GM19240 (cell line): ENCODE measurements at regions not wholly inside any gene's neighbourhood (a gene's known extent, or its start where the extent isn't known, plus 50 kb on each side); places are given as distances from the start of the nearest gene placed in this dataset.
"Not testable (repeated sequence)": the region's sequence is repeated elsewhere in the genome, so short reads cannot be mapped to it uniquely, and the experiment has no call there.

ENCODE experiments used
- DNase-seq: peaks from one replicate; pipeline ENCODE4 v3.0.0; 2011; ENCODE audit warnings: low spot score; ENCODE audit not compliant: insufficient read length

DNA sequence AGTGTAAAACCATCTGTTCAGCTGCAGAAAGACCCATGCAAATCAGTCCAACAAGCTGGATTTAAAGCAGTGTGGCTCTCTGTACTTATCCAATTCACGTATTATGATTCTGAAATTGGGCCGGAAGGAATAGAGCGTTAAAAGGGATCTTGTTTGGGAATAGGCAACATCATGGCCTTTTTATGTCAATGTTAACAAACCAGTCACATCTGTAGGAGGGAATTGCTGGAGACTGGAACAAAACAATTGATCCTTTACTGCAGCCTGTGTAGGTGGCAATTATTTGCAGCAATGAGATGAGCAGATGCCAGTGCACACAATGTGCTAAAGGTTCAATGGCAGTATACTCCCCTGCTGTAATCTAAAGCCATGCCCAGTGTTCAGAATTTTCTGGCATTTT, 887.4 kb upstream of the ROBO1 start:
- no peak for DNase-seq

GRCh38 chr3:80649170-80649569, 881.4 kb upstream of the ROBO1 start:
- no peak for DNase-seq

DNA sequence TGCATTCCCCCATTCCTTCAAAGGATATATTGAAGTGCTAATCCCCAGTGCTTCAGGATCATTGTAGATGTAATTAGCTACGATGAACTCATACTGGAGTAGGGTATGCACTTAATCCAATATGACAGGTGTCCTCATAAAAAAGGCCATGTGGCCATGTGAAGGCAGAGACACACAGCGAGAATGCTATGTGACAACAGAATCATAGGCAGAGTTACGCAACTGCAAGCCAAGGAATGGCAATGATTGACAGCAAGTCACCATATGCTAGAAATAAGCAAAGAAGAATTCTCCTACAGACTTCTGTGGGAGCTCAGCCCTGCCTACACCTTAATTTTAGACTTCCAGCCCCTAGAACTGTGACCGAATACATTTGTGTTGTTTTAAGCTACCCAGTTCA, 875.6 kb upstream of the ROBO1 start:
- DNase-seq, result no peak

GRCh38 chr3:80618295-80619256, 850.8 kb upstream of the ROBO1 start:
- no peak for DNase-seq

DNA sequence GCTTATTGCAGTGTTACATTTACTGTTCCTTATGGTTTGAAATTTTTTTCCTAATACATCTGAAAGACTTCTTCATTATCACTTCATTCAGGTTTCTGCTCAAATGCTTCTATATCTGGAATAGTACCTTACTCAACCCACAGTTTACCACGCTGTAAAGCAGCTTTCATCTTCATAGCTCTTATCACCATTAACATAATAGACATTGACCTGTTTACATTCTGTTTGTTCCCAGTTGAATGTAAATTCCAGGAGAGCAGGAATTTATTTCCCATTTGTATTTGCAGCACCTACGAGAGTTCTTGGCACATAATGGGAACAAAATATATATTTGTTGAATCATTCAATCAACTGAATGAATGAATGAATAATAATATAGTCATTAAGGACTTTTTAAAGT, 844.6 kb upstream of the ROBO1 start:
- no peak for DNase-seq

GRCh38 chr3:80608072-80608471, 840.3 kb upstream of the ROBO1 start:
- not testable (repeated sequence) for DNase-seq

GRCh38 chr3:80606073-80606472, 838.3 kb upstream of the ROBO1 start:
- no peak for DNase-seq

- no peak for DNase-seq
Observed at GRCh38 chr3:80601479-80601878, 833.7 kb upstream of the ROBO1 start.

DNA sequence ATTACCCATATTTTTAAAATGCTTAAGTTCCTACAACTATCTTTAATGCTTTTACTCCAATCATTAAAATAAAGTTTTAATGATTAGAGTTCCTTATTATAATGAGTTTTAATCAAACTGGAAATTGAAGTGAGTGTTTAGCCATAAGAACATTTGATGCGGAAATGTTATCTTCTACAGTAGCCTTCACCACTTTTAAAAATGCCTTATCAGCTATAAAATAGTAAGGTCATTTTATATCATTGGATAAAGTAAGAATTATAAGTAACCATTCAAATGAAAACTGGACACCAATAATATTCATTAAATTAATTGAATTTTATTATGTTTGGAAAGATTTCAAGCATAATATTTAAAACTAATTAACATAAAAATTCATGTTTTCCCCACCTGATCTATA, 825.0 kb upstream of the ROBO1 start:
- no peak for DNase-seq

DNA sequence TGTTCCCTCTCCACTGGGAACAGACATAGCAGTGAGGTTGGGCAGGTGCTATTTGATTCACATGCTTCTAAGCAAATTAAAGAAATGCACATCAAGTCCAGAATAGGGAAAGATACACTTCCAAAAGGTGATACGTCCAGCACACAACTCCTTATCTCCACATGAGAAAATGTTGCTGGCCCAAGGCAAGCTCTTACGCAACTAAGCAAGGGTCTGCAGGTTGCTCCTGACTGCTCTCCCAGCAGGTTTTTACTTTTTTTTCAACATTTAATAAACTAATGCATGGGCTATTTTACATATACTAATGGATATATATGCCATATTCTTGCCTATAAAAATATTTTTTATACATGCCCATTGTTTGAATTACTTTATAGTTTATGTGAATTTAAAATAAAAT, 818.5 kb upstream of the ROBO1 start:
- DNase-seq, result no peak

DNA sequence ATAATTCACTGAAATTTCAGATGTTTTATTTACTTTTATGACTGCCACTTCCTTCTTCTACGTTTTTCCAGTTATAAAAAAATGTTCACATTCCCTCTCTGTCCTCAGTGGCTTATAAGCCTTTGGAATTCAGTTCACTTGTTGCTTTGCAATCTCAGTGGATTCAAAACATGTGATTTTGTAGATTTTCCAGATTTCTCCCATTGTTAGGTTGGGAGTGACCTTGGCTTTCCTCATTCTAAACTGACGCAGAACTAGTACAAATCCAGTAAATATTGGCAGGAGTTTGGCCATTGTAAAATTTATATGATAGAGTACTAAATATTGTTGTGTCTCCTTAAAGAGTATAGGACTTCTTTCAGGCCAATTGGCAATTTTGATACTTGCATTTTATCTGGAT, 812.3 kb upstream of the ROBO1 start:
- DNase-seq, result no peak

DNA sequence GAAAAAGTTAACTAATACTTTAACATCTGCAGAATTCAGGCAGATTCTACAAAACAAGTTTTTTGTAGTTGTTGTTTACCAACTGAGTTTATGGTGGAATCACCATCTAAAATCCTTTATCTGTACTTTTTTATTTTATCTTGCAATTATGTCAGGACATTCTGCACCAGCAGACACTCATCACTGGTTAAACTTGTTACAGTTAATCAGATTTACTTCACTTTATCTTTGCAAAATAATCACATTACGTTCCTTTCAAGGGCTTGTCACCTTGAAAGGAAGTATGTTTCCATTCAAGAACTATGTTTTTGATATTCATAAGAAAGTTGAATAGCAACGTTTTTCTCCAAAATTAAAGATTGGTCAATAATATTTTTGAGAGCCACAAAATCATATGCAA, 796.6 kb upstream of the ROBO1 start:
- DNase-seq, result no peak

- DNase-seq, result no peak
Observed at GRCh38 chr3:80559701-80560100, 791.9 kb upstream of the ROBO1 start.

DNA sequence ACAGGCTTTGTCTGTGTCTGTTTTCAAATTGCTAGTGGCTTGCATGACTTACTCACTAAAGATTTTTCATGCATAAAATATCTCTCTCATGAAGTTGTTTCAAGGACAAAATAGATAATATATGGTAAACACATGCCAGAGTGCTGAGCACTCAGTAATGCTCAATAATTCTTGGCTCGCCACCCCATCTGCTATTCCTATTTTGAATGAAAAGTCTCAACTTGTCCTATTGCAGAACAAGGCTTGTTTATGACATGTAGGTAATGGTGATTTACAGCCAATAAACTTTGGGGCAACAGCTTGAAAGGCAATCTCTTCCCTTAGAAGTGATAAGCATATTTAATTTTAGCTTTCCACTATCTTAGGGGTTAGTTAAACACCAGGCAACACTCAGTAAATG, 789.0 kb upstream of the ROBO1 start:
- DNase-seq, result no peak

GRCh38 chr3:80554304-80554703, 786.5 kb upstream of the ROBO1 start:
- DNase-seq, result no peak

- no peak for DNase-seq
Observed at GRCh38 chr3:80553211-80553610, 785.4 kb upstream of the ROBO1 start.

DNA sequence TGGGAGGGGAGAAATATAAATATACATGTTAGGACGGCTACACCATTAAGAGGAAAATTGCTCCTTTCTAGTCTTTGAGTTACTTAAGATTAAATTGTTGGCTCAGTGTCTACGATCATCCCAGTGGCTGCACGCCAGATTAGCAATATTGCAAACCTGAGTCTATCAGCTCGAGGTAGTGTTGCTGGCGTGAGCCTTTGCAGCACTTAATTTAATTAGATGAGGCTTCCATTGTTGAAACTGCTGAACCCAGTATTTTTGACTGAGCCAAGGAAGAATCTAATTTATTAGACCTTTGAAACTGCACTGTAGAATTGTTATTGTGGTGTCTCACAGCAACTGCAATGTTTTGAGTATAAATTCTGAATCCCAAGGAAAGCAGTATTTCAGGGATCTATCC, 782.4 kb upstream of the ROBO1 start:
- no peak for DNase-seq

- no peak for DNase-seq
Observed at GRCh38 chr3:80549173-80549572, 781.4 kb upstream of the ROBO1 start.

GRCh38 chr3:80543154-80543553, 775.4 kb upstream of the ROBO1 start:
- no peak for DNase-seq

- DNase-seq, result no peak
Observed at GRCh38 chr3:80542456-80542855, 774.7 kb upstream of the ROBO1 start.

DNA sequence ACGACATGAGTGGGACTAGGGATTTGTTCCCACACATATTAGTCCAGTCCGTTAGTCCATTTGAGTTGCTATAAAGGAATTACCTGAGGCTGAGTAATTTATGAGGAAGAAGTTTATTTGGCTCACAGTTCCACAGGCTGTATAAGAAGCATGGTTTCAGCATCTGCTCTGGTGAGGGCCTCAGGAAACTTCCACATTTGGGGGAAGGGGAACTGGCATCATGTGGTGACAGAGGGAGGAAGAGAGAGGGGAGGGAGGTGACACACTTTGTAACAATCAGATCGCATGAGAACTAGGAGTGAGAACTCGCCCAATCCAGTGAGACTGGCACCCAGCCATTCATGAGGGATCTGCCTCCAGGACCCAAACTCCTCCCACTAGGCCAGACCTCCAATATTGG, 769.9 kb upstream of the ROBO1 start:
- DNase-seq, result no peak

GRCh38 chr3:80535286-80535685, 767.5 kb upstream of the ROBO1 start:
- DNase-seq, result no peak

DNA sequence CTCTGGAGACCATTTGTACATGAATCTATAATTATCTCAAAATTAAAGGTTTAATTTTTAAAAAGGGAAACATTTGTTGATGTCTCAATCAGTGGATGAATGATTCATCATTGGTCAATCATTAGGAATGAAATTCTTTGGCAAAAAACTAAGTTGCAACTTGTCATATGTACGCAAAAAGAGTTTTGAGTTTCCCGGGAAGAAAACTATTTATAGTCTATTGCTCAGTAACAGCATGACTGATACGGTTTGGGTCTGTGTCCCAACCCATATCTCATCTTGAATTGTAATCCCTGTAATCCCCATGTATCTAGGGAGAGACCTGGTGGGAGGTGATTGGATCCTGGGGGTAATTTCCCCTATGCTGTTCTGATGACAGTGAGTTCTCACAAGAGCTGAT, 765.8 kb upstream of the ROBO1 start:
- no peak for DNase-seq
